Epidermal melanocyte (primary cell): ENCODE measurements at regions not wholly inside any gene's neighbourhood (a gene's known extent, or its start where the extent isn't known, plus 50 kb on each side); places are given as distances from the start of the nearest gene placed in this dataset.

Experiments
- DNase-seq: peaks from one replicate; pipeline ENCODE4 v3.0.0; 2011; ENCODE audit warnings: low spot score; ENCODE audit not compliant: insufficient read length

DNA sequence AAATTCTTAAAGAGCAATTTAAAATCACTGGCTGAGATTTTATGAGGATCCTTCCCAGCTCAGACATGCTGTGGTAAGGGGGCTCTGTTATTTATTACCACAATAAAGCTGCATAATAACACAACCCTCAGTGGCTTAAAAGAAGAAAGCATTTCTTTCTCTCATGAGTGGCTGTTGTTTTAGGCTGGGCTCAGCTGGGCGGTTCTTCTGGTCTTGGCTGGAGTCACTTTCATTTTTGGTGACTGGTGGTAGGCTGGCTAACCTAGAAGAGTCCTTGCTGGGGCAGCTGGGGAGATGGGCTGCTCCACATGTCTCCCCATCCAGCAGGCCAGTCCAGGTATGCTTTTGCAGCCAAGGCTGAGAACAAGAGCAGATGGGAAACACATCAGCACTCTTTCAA lies 113.0 kb upstream of the MSX1 start:
- no peak for DNase-seq

DNA sequence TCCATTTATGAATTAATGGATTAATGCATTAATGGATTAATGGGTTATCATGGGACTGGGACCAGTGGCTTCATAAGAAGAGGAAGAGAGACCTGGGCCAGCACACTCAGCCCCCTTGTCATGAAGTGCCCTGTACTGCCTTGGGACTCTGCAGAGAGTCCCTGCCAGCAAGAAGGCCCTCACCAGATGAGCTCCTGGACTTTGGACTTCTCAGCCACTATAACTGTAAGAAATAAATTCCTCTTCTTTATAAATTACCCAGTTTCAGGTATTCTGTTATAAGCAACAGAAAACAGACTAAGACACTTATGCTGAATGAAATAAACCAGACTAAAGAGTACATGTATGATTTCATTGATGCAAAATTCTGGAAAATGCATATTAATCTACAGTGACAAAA lies 119.4 kb upstream of the MSX1 start:
- DNase-seq = no peak

GRCh38 chr4:4735870-4736269 lies 123.6 kb upstream of the MSX1 start:
- no peak for DNase-seq

GRCh38 chr4:4735136-4735750 lies 124.2 kb upstream of the MSX1 start:
- DNase-seq = no peak

DNA sequence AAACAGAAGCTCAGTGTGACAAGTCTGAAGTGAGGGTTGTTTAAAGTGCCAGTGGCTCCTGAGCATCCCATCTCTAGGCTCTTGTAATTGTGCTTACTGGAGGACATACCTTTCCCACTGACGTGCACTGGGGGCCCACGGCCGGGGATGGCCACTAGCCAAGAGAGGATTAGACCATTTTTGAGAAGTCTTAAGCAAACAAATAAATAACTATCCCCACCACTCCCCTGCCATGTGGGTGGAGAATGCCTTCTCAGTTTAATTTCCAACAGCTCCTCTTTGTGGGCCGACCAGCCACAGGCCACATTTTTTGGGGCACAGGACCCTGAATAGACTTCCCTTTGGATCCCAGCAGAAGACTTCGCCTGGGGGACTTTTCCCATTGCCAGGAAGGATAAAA lies 125.0 kb upstream of the MSX1 start:
- DNase-seq = no peak

GRCh38 chr4:4733663-4734062 lies 125.8 kb upstream of the MSX1 start:
- DNase-seq = no peak

DNA sequence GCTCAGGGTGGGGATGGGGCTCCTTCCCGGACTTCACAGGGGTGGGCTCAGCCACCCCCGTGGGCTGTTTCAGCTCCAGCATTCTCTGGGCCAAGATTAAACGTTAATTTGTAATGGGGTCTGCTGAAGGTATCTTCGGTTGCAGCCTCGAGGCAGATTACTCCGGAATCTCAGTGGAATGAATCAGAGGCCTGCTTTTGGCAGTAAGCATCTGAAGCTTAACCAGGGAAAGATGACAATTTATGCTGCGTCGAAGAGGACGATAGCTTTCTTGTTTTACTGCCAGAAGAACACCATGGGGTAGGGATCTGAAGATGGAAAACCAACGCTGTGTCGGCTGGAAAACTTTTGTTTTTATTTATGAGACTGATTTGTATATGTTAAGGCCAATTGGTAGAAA lies 129.2 kb upstream of the MSX1 start:
- DNase-seq = no peak

DNA sequence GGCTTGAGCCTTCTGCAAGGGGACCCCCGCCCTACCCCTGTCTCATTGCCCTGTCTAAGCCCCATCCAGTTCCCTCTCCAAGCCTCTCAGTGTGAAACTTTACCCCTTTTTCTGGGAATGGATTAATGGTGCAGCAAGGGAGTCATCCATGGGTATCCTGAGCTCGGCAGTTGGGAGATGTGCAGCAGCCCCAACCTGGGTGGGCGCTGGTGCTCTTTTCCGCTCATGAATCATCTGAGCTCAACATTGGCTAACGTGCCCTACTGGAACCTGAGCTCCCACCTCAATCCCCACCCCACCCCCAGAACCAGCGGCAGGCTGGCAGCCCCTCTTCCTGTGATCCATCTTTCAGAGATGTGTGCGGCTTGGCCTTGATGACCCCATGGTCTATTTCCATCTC lies 130.3 kb upstream of the MSX1 start:
- DNase-seq = no peak

DNA sequence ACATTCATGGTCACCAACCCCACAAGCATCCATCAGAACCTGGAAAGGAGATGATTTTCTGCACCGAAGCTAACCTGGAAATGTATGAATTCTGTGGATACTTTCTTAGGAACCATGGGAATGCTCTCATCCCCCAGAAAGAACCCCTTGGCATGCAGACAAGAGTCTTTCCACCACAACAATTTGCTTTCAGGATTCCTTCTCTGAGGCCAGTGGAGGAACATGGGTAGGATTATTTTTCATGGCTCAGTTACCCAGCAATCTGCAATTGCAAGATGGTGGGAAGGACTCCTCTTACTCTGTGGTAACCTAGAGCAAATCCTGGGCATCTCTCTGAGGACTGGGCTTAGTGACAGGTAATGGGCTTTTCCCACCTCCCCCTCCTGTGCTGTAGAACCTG lies 131.9 kb upstream of the MSX1 start:
- no peak for DNase-seq

GRCh38 chr4:4726051-4726450 lies 133.4 kb upstream of the MSX1 start:
- no peak for DNase-seq

DNA sequence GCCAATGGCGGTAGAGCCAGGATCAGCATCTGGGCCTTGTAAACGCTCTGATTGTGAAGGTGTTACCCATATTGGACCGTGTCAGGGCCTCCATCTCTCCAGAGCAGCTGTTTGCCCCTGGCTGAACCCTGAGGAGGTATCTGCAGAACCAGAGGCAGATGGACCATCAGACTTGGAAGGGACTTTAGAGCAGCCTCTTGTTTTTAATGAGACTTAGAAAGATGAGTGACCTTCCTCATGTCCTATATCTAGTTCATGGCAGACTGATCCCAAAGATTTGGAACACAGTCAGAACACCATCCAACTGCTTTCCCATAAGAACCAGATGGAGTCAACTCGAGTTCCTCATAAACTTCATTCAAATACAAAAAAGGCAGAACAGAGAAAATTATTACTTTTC lies 135.1 kb upstream of the MSX1 start:
- DNase-seq = no peak

DNA sequence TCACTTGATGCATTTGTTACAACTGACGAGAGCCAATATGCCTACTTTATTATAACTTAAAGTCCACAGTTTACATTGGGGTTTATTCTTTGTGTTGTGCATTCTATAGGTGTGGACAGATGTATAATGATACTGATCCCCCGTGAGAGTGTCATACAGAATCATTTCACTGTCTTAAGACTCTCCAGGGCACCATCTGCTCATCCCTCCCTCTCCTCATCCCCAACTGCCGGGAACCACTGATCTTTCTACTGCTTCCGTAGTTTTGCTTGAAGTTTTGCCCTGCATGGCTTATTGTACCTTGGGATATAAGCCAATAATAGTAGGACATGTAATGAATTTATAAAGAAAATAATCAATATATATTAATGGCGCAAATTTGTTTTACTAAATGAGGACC lies 137.8 kb upstream of the MSX1 start:
- DNase-seq = no peak

DNA sequence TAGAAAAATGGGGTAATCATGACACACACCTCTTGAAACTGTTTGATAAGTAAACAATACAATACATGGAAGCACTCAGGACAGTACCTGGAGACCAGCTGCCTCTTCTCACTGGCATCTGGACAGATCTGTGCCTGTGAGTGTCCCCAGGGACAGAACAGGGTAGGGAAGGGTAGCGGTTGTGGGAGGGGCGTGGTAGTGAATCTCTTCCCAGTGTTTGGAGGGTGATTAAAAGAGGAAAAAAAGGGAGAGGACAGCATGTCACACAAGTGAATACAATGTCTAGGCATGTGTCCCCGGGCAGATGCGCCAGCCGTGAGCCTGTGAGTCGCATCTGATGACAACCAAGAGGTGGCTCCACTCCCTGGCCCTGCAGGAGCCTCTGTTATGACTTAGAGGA lies 138.8 kb upstream of the MSX1 start:
- no peak for DNase-seq

DNA sequence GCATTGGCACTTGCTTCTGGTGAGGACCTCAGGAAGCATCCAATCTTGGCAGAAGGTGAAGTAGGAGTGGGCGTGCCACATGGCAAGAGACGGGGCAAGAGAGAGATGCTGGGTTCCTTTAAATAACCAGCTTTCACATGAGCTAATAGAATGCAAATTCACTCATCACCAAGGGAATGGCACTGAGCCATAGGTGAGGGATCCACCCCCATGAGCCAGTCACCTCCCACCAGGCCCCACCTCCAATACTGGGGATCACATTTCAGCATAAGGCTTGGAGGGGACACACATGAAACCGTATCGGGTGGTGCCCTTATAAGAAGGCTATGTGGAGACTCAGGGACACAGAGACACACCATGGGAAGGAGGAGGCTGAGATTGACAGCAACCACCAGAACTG lies 140.0 kb upstream of the MSX1 start:
- DNase-seq = no peak

DNA sequence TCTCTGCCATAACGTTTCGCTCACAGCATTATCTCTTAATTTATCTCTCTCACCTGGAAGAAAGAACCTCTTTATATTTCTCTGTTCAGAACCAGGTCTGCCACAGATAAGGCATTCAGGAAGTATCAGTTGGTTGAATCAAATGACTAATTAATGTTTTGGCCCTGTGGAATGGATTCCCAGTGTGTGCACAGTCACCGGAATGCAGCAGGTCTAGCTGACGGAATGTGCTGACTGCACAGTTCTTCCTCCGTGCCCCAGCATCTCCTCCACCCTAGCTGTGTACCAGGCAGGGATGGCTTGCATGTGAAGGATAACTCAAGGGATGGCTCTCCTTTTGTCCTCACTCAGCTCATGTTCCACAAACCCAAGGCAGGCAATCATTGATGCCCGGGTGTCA lies 141.8 kb upstream of the MSX1 start:
- no peak for DNase-seq

DNA sequence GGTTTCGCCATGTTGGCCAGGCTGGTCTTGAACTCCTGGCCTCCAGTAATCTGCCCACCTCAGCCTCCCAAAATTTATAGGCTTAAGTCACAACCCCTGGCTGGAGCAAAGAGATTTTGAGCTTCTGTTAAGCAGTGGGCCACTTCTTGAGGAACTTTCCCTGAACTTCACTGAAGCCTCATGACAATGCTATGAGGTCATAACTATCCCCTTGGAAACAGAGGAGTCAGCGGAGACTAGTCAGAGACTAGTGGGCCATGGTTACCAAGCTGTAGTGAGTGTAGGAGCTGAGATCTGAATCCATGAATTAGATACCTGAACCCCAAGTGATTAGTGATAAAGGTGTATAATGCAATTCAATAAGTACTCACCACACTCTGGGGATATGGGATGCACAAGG lies 145.1 kb upstream of the MSX1 start:
- no peak for DNase-seq

DNA sequence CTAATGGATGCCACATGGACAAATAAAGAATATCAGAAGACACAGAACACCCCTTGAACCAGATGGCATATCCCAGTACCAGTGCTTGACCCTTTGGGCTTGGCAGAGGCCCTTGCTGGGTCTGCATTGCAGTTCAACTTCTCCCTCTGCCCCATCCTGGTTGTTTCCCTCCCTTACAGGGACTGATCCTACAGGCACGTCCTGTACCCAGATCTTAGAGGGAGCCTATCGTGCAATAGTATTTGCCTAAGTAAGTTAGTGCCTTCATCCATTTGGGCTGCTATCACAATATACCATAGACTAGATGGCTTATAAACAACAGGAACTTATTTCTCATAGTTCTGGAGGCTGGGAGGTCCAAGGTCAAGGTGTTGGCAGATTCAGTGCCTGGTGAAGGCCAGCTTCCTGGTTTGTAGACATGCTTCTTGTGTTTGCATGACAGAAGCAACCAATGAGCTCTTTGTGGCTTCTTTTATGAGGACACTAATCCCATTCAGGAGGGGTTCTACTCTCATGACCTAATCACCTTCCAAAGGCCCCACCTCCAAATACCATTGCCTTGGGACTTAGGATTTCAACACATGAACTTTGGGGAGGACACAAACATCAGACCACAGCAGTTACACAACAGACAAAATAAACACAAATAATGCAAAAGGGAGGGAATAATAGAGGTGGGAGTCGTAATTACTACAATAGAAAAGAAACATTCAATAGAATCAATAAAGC lies 146.5 kb upstream of the MSX1 start:
- no peak for DNase-seq

GRCh38 chr4:4711902-4712301 lies 147.6 kb upstream of the MSX1 start:
- DNase-seq = no peak

DNA sequence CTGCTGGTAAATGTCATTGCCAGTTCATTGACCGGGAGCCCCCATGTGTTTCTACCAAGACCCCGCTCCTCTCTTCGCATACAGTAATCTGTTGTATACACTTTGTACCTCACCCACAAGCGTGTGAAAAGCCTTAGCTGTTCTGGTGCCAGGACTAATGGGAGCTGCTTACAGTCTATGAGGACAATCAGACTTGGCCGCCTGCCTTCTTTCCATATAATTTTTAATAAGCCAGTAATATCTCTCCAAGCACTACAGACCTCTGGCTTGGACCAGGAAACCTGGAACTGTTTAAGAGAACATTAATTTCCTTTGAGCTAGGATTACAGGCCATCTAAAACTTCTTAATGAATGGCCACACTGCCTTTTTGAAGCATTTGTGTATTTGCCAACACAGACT lies 149.7 kb upstream of the MSX1 start:
- DNase-seq = no peak

- DNase-seq = no peak
These were observed 155.2 kb upstream of the MSX1 start for GRCh38 chr4:4704267-4704666.

DNA sequence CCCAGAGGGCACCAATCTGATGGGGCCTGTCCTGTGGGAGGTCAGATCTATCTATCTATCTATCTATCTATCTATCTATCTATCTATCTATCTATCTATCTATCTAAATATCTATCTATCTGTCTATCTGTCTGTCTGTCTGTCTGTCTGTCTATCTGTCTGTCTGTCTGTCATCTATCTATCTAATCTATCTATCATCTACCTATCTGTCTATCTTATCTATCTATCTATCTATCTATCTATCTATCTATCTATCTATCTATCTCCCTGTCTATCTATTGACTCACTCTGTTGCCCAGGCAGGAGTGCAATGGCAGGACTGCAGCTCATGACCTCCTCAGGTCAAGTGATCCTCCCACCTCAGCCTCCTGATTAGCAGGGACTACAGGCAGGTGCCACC lies 155.7 kb upstream of the STX18 start:
- DNase-seq = no peak

DNA sequence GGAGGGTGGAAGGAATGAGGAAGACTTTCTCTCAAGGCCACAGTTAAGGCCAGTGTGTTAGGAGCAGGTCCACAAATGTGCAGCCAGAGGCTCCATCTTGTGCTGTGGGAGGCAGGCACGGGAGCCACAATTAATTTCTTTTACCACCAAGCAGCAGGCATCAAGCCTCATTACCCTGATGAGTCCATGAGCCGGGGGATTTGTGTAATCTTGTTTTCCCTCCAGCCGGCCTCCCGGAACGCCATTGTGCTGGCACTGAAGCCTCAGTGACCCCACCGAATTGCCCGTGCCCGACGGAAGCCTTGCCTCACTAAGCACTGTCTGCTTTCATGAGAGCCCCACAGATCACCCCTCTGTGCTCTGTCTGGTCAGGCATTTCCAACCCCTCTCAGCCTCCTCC lies 154.7 kb upstream of the STX18 start:
- no peak for DNase-seq

- DNase-seq = no peak
These were observed 153.6 kb upstream of the STX18 start for GRCh38 chr4:4695497-4695896.

DNA sequence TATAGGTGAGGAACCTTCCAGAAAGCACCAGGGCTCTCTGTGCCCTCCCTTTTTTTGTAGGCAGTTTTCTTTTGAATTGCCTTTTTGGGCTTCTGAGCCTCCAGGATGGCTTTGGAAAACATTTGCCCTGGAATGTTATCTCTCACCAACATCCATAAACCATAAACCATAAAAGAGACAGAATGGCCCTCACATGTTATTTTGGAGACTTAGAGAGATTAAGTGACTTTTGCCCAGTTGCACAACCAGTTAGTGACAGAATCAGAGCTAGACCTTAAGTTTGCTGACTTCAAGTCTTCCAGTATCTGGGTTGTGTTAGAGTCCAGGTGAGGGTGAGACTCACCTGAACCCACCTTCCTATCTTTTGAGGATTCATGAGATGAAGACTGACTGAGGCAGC lies 153.0 kb upstream of the STX18 start:
- no peak for DNase-seq
